SK-N-MC (cell line): ENCODE measurements at regions not wholly inside any gene's neighbourhood (a gene's known extent, or its start where the extent isn't known, plus 50 kb on each side); places are given as distances from the start of the nearest gene placed in this dataset.
"Not testable (repeated sequence)": the region's sequence is repeated elsewhere in the genome, so short reads cannot be mapped to it uniquely, and the experiment has no call there.

Experiments
- EZH2 ChIP-seq: fragments of 200-600 bp; sonication (generic); IDR thresholded peaks from one replicate; pipeline ENCODE4 v1.6.1; 2017; ENCODE audit warnings: antibody characterized with exemption
- POLR2AphosphoS5 ChIP-seq: IDR thresholded peaks from 2 replicates; pipeline ENCODE4 v1.6.1; 2012; ENCODE audit warnings: mild to moderate bottlenecking, low read depth, low read length, borderline replicate concordance

GRCh38 chr1:206351276-206352052, 118.8 kb upstream of the IKBKE start:
- not testable (repeated sequence) for TF ChIP-seq POLR2AphosphoS5, EZH2
